HG02970 (cell line): ENCODE measurements at regions not wholly inside any gene's neighbourhood (a gene's known extent, or its start where the extent isn't known, plus 50 kb on each side); places are given as distances from the start of the nearest gene placed in this dataset.
"Not testable (repeated sequence)": the region's sequence is repeated elsewhere in the genome, so short reads cannot be mapped to it uniquely, and the experiment has no call there.

ENCODE experiments used
- ATAC-seq: cut with Tn5 transposase; IDR thresholded peaks from one replicate; pipeline ENCODE4 v1.9.1; 2021; ENCODE audit warnings: mild to moderate bottlenecking, moderate library complexity, moderate number of reproducible peaks; ENCODE audit not compliant: unreplicated experiment, low FRiP score

GRCh38 chr13:82165396-82166174, 1716.7 kb downstream of the SLITRK1 start:
- ATAC-seq = no peak

GRCh38 chr13:82164780-82165395, 1717.4 kb downstream of the SLITRK1 start:
- ATAC-seq = not testable (repeated sequence)

GRCh38 chr13:82147526-82147925, 1734.7 kb downstream of the SLITRK1 start:
- no peak for ATAC-seq

GRCh38 chr13:82136880-82137279, 1745.4 kb downstream of the SLITRK1 start:
- ATAC-seq = no peak

- ATAC-seq = no peak
Observed at GRCh38 chr13:82129281-82129680, 1753.0 kb downstream of the SLITRK1 start.

- no peak for ATAC-seq
Observed at GRCh38 chr13:82118589-82118988, 1763.7 kb downstream of the SLITRK1 start.

GRCh38 chr13:82116422-82116989, 1765.8 kb downstream of the SLITRK1 start:
- no peak for ATAC-seq

- ATAC-seq = no peak
Observed at GRCh38 chr13:82115391-82115790, 1766.9 kb downstream of the SLITRK1 start.

GRCh38 chr13:82096256-82096655, 1755.3 kb upstream of the SPRY2 start:
- ATAC-seq = no peak

GRCh38 chr13:82092312-82092711, 1751.4 kb upstream of the SPRY2 start:
- ATAC-seq = no peak

- no peak for ATAC-seq
Observed at GRCh38 chr13:82088781-82089180, 1747.9 kb upstream of the SPRY2 start.

GRCh38 chr13:82076496-82076895, 1735.6 kb upstream of the SPRY2 start:
- no peak for ATAC-seq

- no peak for ATAC-seq
Observed at GRCh38 chr13:82070416-82070815, 1729.5 kb upstream of the SPRY2 start.

- ATAC-seq = no peak
Observed at GRCh38 chr13:82062772-82063171, 1721.8 kb upstream of the SPRY2 start.

GRCh38 chr13:82058364-82058763, 1717.4 kb upstream of the SPRY2 start:
- ATAC-seq = no peak

- ATAC-seq = not testable (repeated sequence)
Observed at GRCh38 chr13:82045316-82045715, 1704.4 kb upstream of the SPRY2 start.

GRCh38 chr13:82036602-82037001, 1695.7 kb upstream of the SPRY2 start:
- ATAC-seq = no peak

GRCh38 chr13:82011355-82011754, 1670.4 kb upstream of the SPRY2 start:
- ATAC-seq = no peak

GRCh38 chr13:82010780-82011179, 1669.9 kb upstream of the SPRY2 start:
- ATAC-seq = no peak

GRCh38 chr13:82002710-82003109, 1661.8 kb upstream of the SPRY2 start:
- ATAC-seq = no peak

- ATAC-seq = no peak
Observed at GRCh38 chr13:81995316-81995715, 1654.4 kb upstream of the SPRY2 start.

- no peak for ATAC-seq
Observed at GRCh38 chr13:81990652-81991051, 1649.7 kb upstream of the SPRY2 start.
